Tibial nerve (tissue), 4 donors: ENCODE measurements at regions not wholly inside any gene's neighbourhood (a gene's known extent, or its start where the extent isn't known, plus 50 kb on each side); places are given as distances from the start of the nearest gene placed in this dataset.

Source experiments
- EP300 ChIP-seq, 2 donors: sonication (generic); formaldehyde crosslinking; IDR thresholded peaks; one replicate each; pipeline ENCODE4 v1.6.1; 2017; ENCODE audit warnings: antibody characterized with exemption in 2 of 2, mild to moderate bottlenecking in 1 of 2
- POLR2A ChIP-seq, 2 donors: fragments of 450-650 bp; IDR thresholded peaks; one replicate each; pipeline ENCODE4 v1.6.1; 2017; ENCODE audit warnings: antibody characterized with exemption in 2 of 2, mild to moderate bottlenecking in 2 of 2, moderate library complexity in 2 of 2
- TF ChIP-seq, protein P1 (sequence below), 5 experiments: fragments of 200-600 bp in 3 of 5; fragments of 450-650 bp in 2 of 5; sonication (generic) in 3 of 5; IDR thresholded peaks; one replicate each; pipeline ENCODE4 v1.5.1; 2016 to 2019; ENCODE audit warnings: antibody characterized with exemption in 5 of 5, mild to moderate bottlenecking in 3 of 5, moderate library complexity in 2 of 5

DNA sequence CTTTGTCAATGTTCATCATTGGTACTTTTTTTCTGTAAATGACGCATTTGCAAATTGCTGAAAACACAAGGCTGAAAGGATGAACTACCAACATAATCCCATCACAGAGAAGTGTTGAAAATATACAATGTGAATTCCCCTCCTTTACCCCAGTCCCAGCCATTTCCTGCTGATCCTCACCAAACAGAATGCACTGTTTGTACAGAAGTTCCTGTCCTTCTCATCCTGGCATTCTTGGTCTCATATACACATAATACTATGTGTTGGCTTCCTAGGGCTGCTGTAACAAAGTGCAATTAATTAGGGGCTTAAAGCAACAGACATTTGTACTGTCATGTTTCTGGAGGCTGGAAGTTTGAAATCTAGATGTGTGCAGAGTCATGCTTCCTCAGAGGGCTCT, 836.2 kb upstream of the MGAT4C start:
- TF ChIP-seq, protein P1, sequence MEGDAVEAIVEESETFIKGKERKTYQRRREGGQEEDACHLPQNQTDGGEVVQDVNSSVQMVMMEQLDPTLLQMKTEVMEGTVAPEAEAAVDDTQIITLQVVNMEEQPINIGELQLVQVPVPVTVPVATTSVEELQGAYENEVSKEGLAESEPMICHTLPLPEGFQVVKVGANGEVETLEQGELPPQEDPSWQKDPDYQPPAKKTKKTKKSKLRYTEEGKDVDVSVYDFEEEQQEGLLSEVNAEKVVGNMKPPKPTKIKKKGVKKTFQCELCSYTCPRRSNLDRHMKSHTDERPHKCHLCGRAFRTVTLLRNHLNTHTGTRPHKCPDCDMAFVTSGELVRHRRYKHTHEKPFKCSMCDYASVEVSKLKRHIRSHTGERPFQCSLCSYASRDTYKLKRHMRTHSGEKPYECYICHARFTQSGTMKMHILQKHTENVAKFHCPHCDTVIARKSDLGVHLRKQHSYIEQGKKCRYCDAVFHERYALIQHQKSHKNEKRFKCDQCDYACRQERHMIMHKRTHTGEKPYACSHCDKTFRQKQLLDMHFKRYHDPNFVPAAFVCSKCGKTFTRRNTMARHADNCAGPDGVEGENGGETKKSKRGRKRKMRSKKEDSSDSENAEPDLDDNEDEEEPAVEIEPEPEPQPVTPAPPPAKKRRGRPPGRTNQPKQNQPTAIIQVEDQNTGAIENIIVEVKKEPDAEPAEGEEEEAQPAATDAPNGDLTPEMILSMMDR (IDR thresholded peaks at IDR 0.05) = no peak
- TF ChIP-seq POLR2A (IDR thresholded peaks at IDR 0.05) (no peak), EP300 (IDR thresholded peaks at IDR 0.05) (no peak)
